A549 (cell line): ENCODE measurements at regions not wholly inside any gene's neighbourhood (a gene's known extent, or its start where the extent isn't known, plus 50 kb on each side); places are given as distances from the start of the nearest gene placed in this dataset.
"Not testable (repeated sequence)": the region's sequence is repeated elsewhere in the genome, so short reads cannot be mapped to it uniquely, and the experiment has no call there.

ENCODE experiments used
- ATAC-seq, 2 experiments: fragments of 200-7000 bp in 1 of 2; fragments of >200 bp in 1 of 2; cut with Nextera tagmentation in 1 of 2; cut with Tn5 transposase in 1 of 2; 3 replicates each; pipeline versions ENCODE4 v1.8.0 to v1.9.1; 2018 to 2020; ENCODE audit warnings: mild to moderate bottlenecking in 1 of 2, moderate library complexity in 1 of 2
- CTCF ChIA-PET: fragments of 300-600 bp; sonication (Branson Sonifier 250); formaldehyde crosslinking; extraction: SDS; loops from one replicate; lab custom pipeline; 2021; ENCODE audit warnings: antibody characterized with exemption, inconsistent platforms; lab: Yijun Ruan, JAX
- POLR2A ChIA-PET: fragments of 350-600 bp; formaldehyde crosslinking; extraction: SDS; loops from one replicate; lab custom pipeline; 2021; ENCODE audit warnings: antibody characterized with exemption, inconsistent platforms; lab: Yijun Ruan, JAX
- DNase-seq, 2 experiments: peaks; one replicate each; pipeline versions ENCODE4 v3.0.0 to v3.0.0-alpha.2; 2011 to 2016; ENCODE audit warnings: low read depth in 1 of 2, low spot score in 1 of 2
- FAIRE-seq: peaks from 2 replicates; lab custom pipeline; 2011; peaks lifted over from hg19 to GRCh38; lab: Jason Lieb, UNC
- H3K27ac ChIP-seq, 2 experiments: fragments of >200 bp; sonication (Bioruptor Twin); formaldehyde crosslinking; 3 replicates each; pipeline ENCODE4 v1.5.1; 2016 to 2017
- H3K4me1 ChIP-seq: fragments of >200 bp; sonication (Bioruptor Twin); formaldehyde crosslinking; 3 replicates; pipeline ENCODE4 v1.6.1; 2016
- H3K4me2 ChIP-seq: fragments of >200 bp; sonication (Bioruptor Twin); formaldehyde crosslinking; 3 replicates; pipeline ENCODE4 v1.6.1; 2016
- H3K4me3 ChIP-seq: fragments of >200 bp; sonication (Bioruptor Twin); formaldehyde crosslinking; 3 replicates; pipeline ENCODE4 v1.5.1; 2016
- H3K9me3 ChIP-seq: fragments of >200 bp; sonication (Bioruptor Twin); formaldehyde crosslinking; 3 replicates; pipeline ENCODE4 v1.6.1; 2016
- BCL3 ChIP-seq: fragments of >200 bp; sonication (Bioruptor Twin); formaldehyde crosslinking; IDR thresholded peaks from 3 replicates; pipeline ENCODE4 v1.6.1; 2016
- BHLHE40 ChIP-seq: IDR thresholded peaks from 2 replicates; pipeline ENCODE4 v1.6.1; 2012; ENCODE audit warnings: low read depth, low read length, inconsistent platforms
- CBX8 ChIP-seq: fragments of 200-600 bp; sonication (generic); IDR thresholded peaks from 2 replicates; pipeline ENCODE4 v1.6.1; 2016
- CHD2 ChIP-seq: fragments of 150-350 bp; IDR thresholded peaks from 2 replicates; pipeline ENCODE4 v1.6.1; 2014; ENCODE audit warnings: low read length; ENCODE audit not compliant: partially characterized antibody
- E2F6 ChIP-seq: IDR thresholded peaks from 2 replicates; pipeline ENCODE4 v1.6.1; 2012; ENCODE audit warnings: low read depth, borderline replicate concordance
- ELK1 ChIP-seq: fragments of 150-350 bp; IDR thresholded peaks from 2 replicates; pipeline ENCODE4 v1.6.1; 2014; ENCODE audit warnings: low read depth, mild to moderate bottlenecking, low read length
- EP300 ChIP-seq, 2 experiments: fragments of >200 bp; sonication (Bioruptor Twin); formaldehyde crosslinking; IDR thresholded peaks; 2 replicates in 1 of 2; 3 replicates in 1 of 2; pipeline ENCODE4 v1.6.1; 2016 to 2017
- FOXS1 ChIP-seq: fragments of 250-450 bp; sonication (Bioruptor Pico); IDR thresholded peaks from 2 replicates; pipeline ENCODE4 v1.5.0; 2020; ENCODE audit warnings: mild to moderate bottlenecking, moderate library complexity
- GATA3 ChIP-seq: IDR thresholded peaks from 2 replicates; pipeline ENCODE4 v1.6.1; 2012; ENCODE audit warnings: borderline replicate concordance
- HES2 ChIP-seq: fragments of >200 bp; sonication (Bioruptor Twin); formaldehyde crosslinking; IDR thresholded peaks from 2 replicates; pipeline ENCODE4 v1.6.1; 2016
- HOXA7 ChIP-seq: fragments of 250-450 bp; sonication (Bioruptor Pico); IDR thresholded peaks from 2 replicates; pipeline ENCODE4 v1.5.0; 2020; ENCODE audit warnings: mild to moderate bottlenecking, moderate library complexity
- HOXB13 ChIP-seq: fragments of 250-450 bp; sonication (Bioruptor Pico); IDR thresholded peaks from 2 replicates; pipeline ENCODE4 v1.5.0; 2020; ENCODE audit warnings: low read depth, mild to moderate bottlenecking, moderate library complexity
- HOXB5 ChIP-seq: fragments of 250-450 bp; sonication (Bioruptor Pico); IDR thresholded peaks from 2 replicates; pipeline ENCODE4 v1.5.0; 2020; ENCODE audit warnings: mild to moderate bottlenecking, moderate library complexity
- JUNB ChIP-seq: fragments of >200 bp; sonication (Bioruptor Twin); formaldehyde crosslinking; IDR thresholded peaks from 2 replicates; pipeline ENCODE4 v1.6.1; 2016
- KDM5A ChIP-seq: fragments of 200-600 bp; sonication (generic); IDR thresholded peaks from 2 replicates; pipeline ENCODE4 v1.6.1; 2016; ENCODE audit warnings: antibody characterized with exemption, mild to moderate bottlenecking
- MAX ChIP-seq: IDR thresholded peaks from 2 replicates; pipeline ENCODE4 v1.6.1; 2012
- MAZ ChIP-seq: fragments of 150-350 bp; IDR thresholded peaks from 2 replicates; pipeline ENCODE4 v1.6.1; 2014; ENCODE audit warnings: antibody characterized with exemption, low read depth, low read length, borderline replicate concordance
- MYC ChIP-seq: IDR thresholded peaks from 2 replicates; pipeline ENCODE4 v1.6.1; 2012; ENCODE audit warnings: mild to moderate bottlenecking, inconsistent platforms, low read length, improper control_type of control experiment, borderline replicate concordance
- NFE2L2 ChIP-seq: fragments of 150-350 bp; conservative IDR thresholded peaks from 2 replicates; pipeline ENCODE4 v1.6.1; 2014; ENCODE audit warnings: low read length
- NPAS2 ChIP-seq: fragments of 250-450 bp; sonication (Bioruptor Pico); IDR thresholded peaks from 2 replicates; pipeline ENCODE4 v1.8.0; 2022; ENCODE audit warnings: mild to moderate bottlenecking, moderate library complexity, borderline replicate concordance
- NR3C1 ChIP-seq: fragments of >200 bp; sonication (Bioruptor Twin); formaldehyde crosslinking; IDR thresholded peaks from 3 replicates; pipeline ENCODE4 v1.6.1; 2017
- POLR2A ChIP-seq: IDR thresholded peaks from 2 replicates; pipeline ENCODE4 v1.6.1; 2012; ENCODE audit warnings: mild to moderate bottlenecking, low read length
- RAD21 ChIP-seq, 2 experiments: fragments of >200 bp in 1 of 2; sonication (Bioruptor Twin) in 1 of 2; formaldehyde crosslinking in 1 of 2; IDR thresholded peaks in 1 of 2; conservative IDR thresholded peaks in 1 of 2; 2 replicates in 1 of 2; 3 replicates in 1 of 2; pipeline ENCODE4 v1.6.1; 2012 to 2018; ENCODE audit warnings: inconsistent platforms in 1 of 2
- REST ChIP-seq: fragments of 200-600 bp; sonication (generic); IDR thresholded peaks from 2 replicates; pipeline ENCODE4 v1.6.1; 2016; ENCODE audit warnings: antibody characterized with exemption, mild to moderate bottlenecking, moderate library complexity
- RFX5 ChIP-seq: fragments of 450-650 bp; IDR thresholded peaks from 2 replicates; pipeline ENCODE4 v1.7.1; 2014; ENCODE audit warnings: antibody characterized with exemption, mild to moderate bottlenecking, moderate library complexity
- SMC3 ChIP-seq: fragments of >200 bp; sonication (Bioruptor Twin); formaldehyde crosslinking; IDR thresholded peaks from 3 replicates; pipeline ENCODE4 v1.6.1; 2018; ENCODE audit warnings: inconsistent platforms
- TFCP2L1 ChIP-seq: fragments of 250-450 bp; sonication (Bioruptor Pico); IDR thresholded peaks from 2 replicates; pipeline ENCODE4 v1.5.0; 2021; ENCODE audit warnings: mild to moderate bottlenecking
- ZFP36 ChIP-seq: fragments of 450-650 bp; IDR thresholded peaks from 2 replicates; pipeline ENCODE4 v1.6.1; 2014; ENCODE audit warnings: borderline replicate concordance; ENCODE audit not compliant: partially characterized antibody
- WGBS: methylation state at CpG from one replicate; pipeline ENCODE4 v1.1.6; 2017; ENCODE audit errors: missing lambda C conversion rate; 5-methylcytosine and 5-hydroxymethylcytosine counted together

GRCh38 chr4:23083391-23083790, 390.7 kb downstream of the GBA3 start (continued):
- TF ChIP-seq POLR2A (no peak), GATA3 (no peak), SMC3 (no peak)

GRCh38 chr4:23080171-23080570, 387.4 kb downstream of the GBA3 start:
- FAIRE-seq, DNase-seq, ATAC-seq, H3K4me1 ChIP-seq, H3K4me2 ChIP-seq, H3K27ac ChIP-seq, H3K9me3 ChIP-seq, POLR2A ChIA-PET, H3K4me3 ChIP-seq, CTCF ChIA-PET: not testable (repeated sequence)
- TF ChIP-seq ZFP36 = peak; percentile 84
- no CpG with 5 or more reads among the region's 2 CpGs for WGBS

GRCh38 chr4:23070848-23071570, 378.3 kb downstream of the GBA3 start:
- ChIA-PET POLR2A (no interaction called here), CTCF (no interaction called here)
- WGBS = 52% methylated on average over 2 of the region's 2 CpGs
- TF ChIP-seq NFE2L2 = no peak
- TF ChIP-seq RFX5 = no peak
- no peak for TF ChIP-seq ELK1
- TF ChIP-seq HES2 = no peak
- no peak for TF ChIP-seq MAX
- no peak for TF ChIP-seq HOXB13
- TF ChIP-seq RAD21 (conservative IDR thresholded peaks at IDR 0.05 in 1 of 2, IDR thresholded peaks at IDR 0.05 in 1 of 2) = no peak
- no peak for ATAC-seq
- H3K4me2 ChIP-seq = no peak overlapping the region
- H3K9me3 ChIP-seq = no peaks in the 10 kb centered on the region
- no peaks in the 10 kb centered on the region for H3K4me1 ChIP-seq
- no peak overlapping the region for H3K27ac ChIP-seq
- no peak for DNase-seq
- no peak for FAIRE-seq
- H3K4me3 ChIP-seq = no peak overlapping the region

- H3K9me3 ChIP-seq = no peaks in the 10 kb centered on the region
- H3K4me1 ChIP-seq = no peaks in the 10 kb centered on the region
- ATAC-seq (no peak), FAIRE-seq (no peak), DNase-seq (no peak)
- no peak overlapping the region for H3K4me2 ChIP-seq
- 45% methylated on average over 3 of the region's 3 CpGs for WGBS
- CTCF ChIA-PET = no interaction called here
- POLR2A ChIA-PET = no interaction called here
- H3K4me3 ChIP-seq = no peak overlapping the region
- no peak overlapping the region for H3K27ac ChIP-seq
- no peak for TF ChIP-seq MAZ
- TF ChIP-seq FOXS1 (CRISPR knock-in tag) = no peak
- TF ChIP-seq HOXA7 (CRISPR knock-in tag) = no peak
- no peak for TF ChIP-seq EP300 (IDR thresholded peaks at IDR 0.05)
- no peak for TF ChIP-seq KDM5A
- TF ChIP-seq SMC3 = no peak
- TF ChIP-seq BCL3 = no peak
- TF ChIP-seq CBX8 = no peak
- no peak for TF ChIP-seq REST
- no peak for TF ChIP-seq BHLHE40
- TF ChIP-seq E2F6 = no peak
- TF ChIP-seq MYC = no peak
- no peak for TF ChIP-seq ZFP36
- TF ChIP-seq CHD2 = no peak
- TF ChIP-seq HOXB5 (CRISPR knock-in tag) = no peak
- TF ChIP-seq TFCP2L1 = no peak
- TF ChIP-seq NPAS2 = no peak
- no peak for TF ChIP-seq JUNB
- TF ChIP-seq NR3C1 = no peak
- TF ChIP-seq, all 56 proteins: peak for 0
Measured at GRCh38 chr4:23068756-23069155, 376.0 kb downstream of the GBA3 start.
